ENCODE measurements at regions not wholly inside any gene's neighbourhood (a gene's known extent, or its start where the extent isn't known, plus 50 kb on each side); places are given as distances from the start of the nearest gene placed in this dataset.

DNA sequence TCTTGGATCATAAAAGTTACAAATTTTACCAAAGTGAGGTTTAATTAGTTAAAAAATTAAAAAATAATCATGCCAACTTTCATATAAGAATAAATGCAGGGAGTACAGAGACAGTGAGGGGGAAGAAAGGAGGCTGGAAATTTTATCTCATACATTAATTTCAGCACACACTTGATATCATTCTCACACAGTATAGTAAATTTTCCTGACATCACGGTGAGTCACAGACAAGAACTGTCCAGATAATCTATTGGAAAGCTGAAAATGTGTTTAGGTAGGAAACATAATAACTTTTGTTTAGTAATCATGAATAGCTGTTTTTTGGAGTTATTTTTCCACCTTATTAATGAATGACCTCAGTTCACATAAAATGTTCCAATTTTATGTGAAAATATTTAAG lies 1204.8 kb downstream of the GALC start:
- H3K36me3 ChIP-seq (replicated peaks; ENCODE audit: insufficient read depth, low read depth) = no peaks in the 10 kb centered on the region
- WGBS (ENCODE audit: low lambda C conversion rate, missing lambda C conversion rate) = 77% methylated on average over 1 of the region's 1 CpG
- no peaks in the 10 kb centered on the region for H3K79me2 ChIP-seq
- DNase-seq (ENCODE audit: low spot score) = no peak
- no peak overlapping the region for H3K27ac ChIP-seq
- H2AFZ ChIP-seq = no peak overlapping the region
- H3K4me3 ChIP-seq = no peak overlapping the region
- TF ChIP-seq, protein P1, sequence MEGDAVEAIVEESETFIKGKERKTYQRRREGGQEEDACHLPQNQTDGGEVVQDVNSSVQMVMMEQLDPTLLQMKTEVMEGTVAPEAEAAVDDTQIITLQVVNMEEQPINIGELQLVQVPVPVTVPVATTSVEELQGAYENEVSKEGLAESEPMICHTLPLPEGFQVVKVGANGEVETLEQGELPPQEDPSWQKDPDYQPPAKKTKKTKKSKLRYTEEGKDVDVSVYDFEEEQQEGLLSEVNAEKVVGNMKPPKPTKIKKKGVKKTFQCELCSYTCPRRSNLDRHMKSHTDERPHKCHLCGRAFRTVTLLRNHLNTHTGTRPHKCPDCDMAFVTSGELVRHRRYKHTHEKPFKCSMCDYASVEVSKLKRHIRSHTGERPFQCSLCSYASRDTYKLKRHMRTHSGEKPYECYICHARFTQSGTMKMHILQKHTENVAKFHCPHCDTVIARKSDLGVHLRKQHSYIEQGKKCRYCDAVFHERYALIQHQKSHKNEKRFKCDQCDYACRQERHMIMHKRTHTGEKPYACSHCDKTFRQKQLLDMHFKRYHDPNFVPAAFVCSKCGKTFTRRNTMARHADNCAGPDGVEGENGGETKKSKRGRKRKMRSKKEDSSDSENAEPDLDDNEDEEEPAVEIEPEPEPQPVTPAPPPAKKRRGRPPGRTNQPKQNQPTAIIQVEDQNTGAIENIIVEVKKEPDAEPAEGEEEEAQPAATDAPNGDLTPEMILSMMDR (IDR thresholded peaks at IDR 0.05; ENCODE audit: poor library complexity) = no peak
- TF ChIP-seq EZH2 (IDR thresholded peaks at IDR 0.05; ENCODE audit: borderline replicate concordance) (no peak), EZH2phosphoT487 (IDR thresholded peaks at IDR 0.05; ENCODE audit: low read depth, severe bottlenecking, unreplicated experiment) (no peak)
- H3K4me2 ChIP-seq = no peak overlapping the region
- H3K9me2 ChIP-seq (replicated peaks; ENCODE audit: insufficient read depth) = no peaks in the 10 kb centered on the region
- H4K20me1 ChIP-seq (ENCODE audit: insufficient read depth, poor library complexity, severe bottlenecking) = no peaks in the 10 kb centered on the region
- no peaks in the 10 kb centered on the region for H3K9me3 ChIP-seq (ENCODE audit: low read depth)
- peaks cover 9% of the 10 kb centered on the region for H3K4me1 ChIP-seq (ENCODE audit: insufficient read depth)
- H3K27me3 ChIP-seq = no peaks in the 10 kb centered on the region

DNA sequence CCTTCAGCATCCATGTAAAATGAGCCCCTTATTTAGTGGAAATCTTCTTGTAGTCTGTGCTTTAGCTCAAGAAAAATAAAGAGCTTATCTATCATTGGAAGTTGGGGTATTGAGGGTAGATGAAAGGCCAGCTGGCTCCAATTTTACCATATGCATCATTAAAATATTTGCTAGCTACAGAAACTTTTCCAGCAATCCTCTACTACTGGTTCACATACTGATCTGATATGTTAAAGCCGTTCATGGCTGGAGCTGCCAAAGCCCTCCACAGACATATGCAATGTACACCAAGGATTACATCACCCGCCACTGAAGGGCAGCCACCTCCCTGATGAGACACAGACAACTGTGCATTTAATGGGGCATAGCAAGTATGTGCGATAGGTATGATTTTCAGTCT lies 1205.3 kb downstream of the GALC start:
- peak; percentile 13 for DNase-seq (ENCODE audit: low spot score)
- H3K79me2 ChIP-seq = no peaks in the 10 kb centered on the region
- no peaks in the 10 kb centered on the region for H4K20me1 ChIP-seq (ENCODE audit: insufficient read depth, poor library complexity, severe bottlenecking)
- peak overlapping the region; percentile 6 for H3K4me2 ChIP-seq
- 29% methylated on average over 3 of the region's 3 CpGs for WGBS (ENCODE audit: low lambda C conversion rate, missing lambda C conversion rate)
- no peaks in the 10 kb centered on the region for H3K27me3 ChIP-seq
- no peaks in the 10 kb centered on the region for H3K36me3 ChIP-seq (replicated peaks; ENCODE audit: insufficient read depth, low read depth)
- H3K4me3 ChIP-seq = no peak overlapping the region
- H3K4me1 ChIP-seq (ENCODE audit: insufficient read depth) = peaks cover 9% of the 10 kb centered on the region
- no peaks in the 10 kb centered on the region for H3K9me2 ChIP-seq (replicated peaks; ENCODE audit: insufficient read depth)
- no peaks in the 10 kb centered on the region for H3K9me3 ChIP-seq (ENCODE audit: low read depth)
- H2AFZ ChIP-seq = no peak overlapping the region
- peak overlapping the region; percentile 10 for H3K27ac ChIP-seq
- TF ChIP-seq EZH2phosphoT487 (IDR thresholded peaks at IDR 0.05; ENCODE audit: low read depth, severe bottlenecking, unreplicated experiment) (no peak), EZH2 (IDR thresholded peaks at IDR 0.05; ENCODE audit: borderline replicate concordance) (no peak)
- TF ChIP-seq, protein P1 (IDR thresholded peaks at IDR 0.05; ENCODE audit: poor library complexity) = no peak

DNA sequence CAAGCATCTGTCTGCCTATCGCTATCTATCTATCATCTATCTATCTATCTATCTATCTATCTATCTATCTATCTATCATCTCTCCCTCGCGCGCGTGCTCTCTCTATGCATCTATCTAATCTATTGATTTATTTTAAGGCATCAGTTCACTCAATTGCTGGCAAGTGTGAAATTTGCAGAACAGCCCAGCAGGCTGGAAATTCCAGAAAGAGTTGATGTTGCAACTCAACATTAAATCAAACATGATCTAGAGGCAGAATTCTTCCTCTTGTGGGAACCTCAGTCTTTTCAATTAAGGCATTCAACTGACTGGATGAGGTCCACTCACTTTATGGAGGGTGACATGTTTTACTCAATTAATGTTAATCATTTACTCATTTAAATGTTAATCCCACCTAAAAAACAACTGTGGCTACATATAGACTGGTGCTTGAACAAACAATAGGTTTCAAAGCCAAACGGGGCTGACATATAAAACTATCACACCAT lies 1210.8 kb downstream of the GALC start:
- H2AFZ ChIP-seq = no peak overlapping the region
- H3K36me3 ChIP-seq (replicated peaks; ENCODE audit: insufficient read depth, low read depth) = no peaks in the 10 kb centered on the region
- no peaks in the 10 kb centered on the region for H3K79me2 ChIP-seq
- H4K20me1 ChIP-seq (ENCODE audit: insufficient read depth, poor library complexity, severe bottlenecking) = no peaks in the 10 kb centered on the region
- H3K4me1 ChIP-seq (ENCODE audit: insufficient read depth) = peaks cover 11% of the 10 kb centered on the region
- no peaks in the 10 kb centered on the region for H3K9me2 ChIP-seq (replicated peaks; ENCODE audit: insufficient read depth)
- H3K4me3 ChIP-seq = no peak overlapping the region
- no peaks in the 10 kb centered on the region for H3K9me3 ChIP-seq (ENCODE audit: low read depth)
- 92% methylated on average over 6 of the region's 6 CpGs for WGBS (ENCODE audit: low lambda C conversion rate, missing lambda C conversion rate)
- H3K27ac ChIP-seq = no peak overlapping the region
- no peaks in the 10 kb centered on the region for H3K27me3 ChIP-seq
- no peak overlapping the region for H3K4me2 ChIP-seq
- DNase-seq (ENCODE audit: low spot score) = no peak
- TF ChIP-seq EZH2 (IDR thresholded peaks at IDR 0.05; ENCODE audit: borderline replicate concordance) (no peak), EZH2phosphoT487 (IDR thresholded peaks at IDR 0.05; ENCODE audit: low read depth, severe bottlenecking, unreplicated experiment) (no peak)

DNA sequence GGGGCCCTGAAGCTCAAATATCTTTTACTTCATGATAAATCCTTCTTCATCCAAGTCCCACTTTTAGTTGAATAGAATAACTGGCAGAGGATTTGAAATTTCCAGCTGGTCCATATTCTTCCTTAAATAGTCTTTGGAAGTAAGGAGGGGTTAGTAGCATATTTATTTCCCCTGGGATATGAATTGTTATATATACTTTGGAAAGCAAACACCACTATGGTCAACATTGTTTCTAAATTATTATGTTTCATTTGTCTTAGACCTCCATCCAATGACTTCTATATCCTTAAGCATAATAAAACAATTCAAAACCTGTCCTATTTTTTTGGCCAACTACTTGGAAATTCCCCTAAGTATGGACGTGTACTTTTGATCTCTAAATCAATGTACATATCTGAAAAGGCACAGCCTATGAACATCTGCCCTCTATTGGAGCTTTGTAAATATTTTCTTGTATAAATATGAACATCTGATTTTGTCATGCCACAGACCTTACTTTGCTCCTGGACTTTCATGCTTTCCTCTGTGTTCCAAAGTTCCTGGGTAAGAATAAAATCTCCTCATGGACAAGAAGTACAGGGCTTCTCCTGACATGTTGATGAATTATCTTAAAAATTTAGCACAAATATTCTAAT lies 1212.0 kb downstream of the GALC start:
- 71% methylated on average over 1 of the region's 1 CpG for WGBS (ENCODE audit: low lambda C conversion rate, missing lambda C conversion rate)
- Histone ChIP-seq H3K79me2 (no peaks in the 10 kb centered on the region), H3K4me1 (ENCODE audit: insufficient read depth) (peaks cover 9% of the 10 kb centered on the region), H3K9me3 (ENCODE audit: low read depth) (no peaks in the 10 kb centered on the region), H3K4me3 (no peak overlapping the region), H3K27ac (no peak overlapping the region), H3K27me3 (no peaks in the 10 kb centered on the region), H4K20me1 (ENCODE audit: insufficient read depth, poor library complexity, severe bottlenecking) (no peaks in the 10 kb centered on the region), H2AFZ (no peak overlapping the region), H3K9me2 (replicated peaks; ENCODE audit: insufficient read depth) (no peaks in the 10 kb centered on the region), H3K4me2 (no peak overlapping the region), H3K36me3 (replicated peaks; ENCODE audit: insufficient read depth, low read depth) (no peaks in the 10 kb centered on the region)
- DNase-seq (ENCODE audit: low spot score) = no peak
- TF ChIP-seq, protein P1 (IDR thresholded peaks at IDR 0.05; ENCODE audit: poor library complexity) = peak; percentile 31
- no peak for TF ChIP-seq EZH2 (IDR thresholded peaks at IDR 0.05; ENCODE audit: borderline replicate concordance)

Data from hepatocyte (in vitro differentiated cells).